GM06990 (cell line): ENCODE measurements at regions not wholly inside any gene's neighbourhood (a gene's known extent, or its start where the extent isn't known, plus 50 kb on each side); places are given as distances from the start of the nearest gene placed in this dataset.
A peak's percentile ranks its signal among the peaks of the same experiment; 100 is the strongest.

Experiments used
- DNase-seq: peaks from one replicate; pipeline ENCODE4 v3.0.0-alpha.2; 2011; ENCODE audit not compliant: insufficient read length; ENCODE audit errors: extremely low read depth
- H3K27me3 ChIP-seq: replicated peaks from 2 replicates; pipeline ENCODE4 v1.6.0; 2011; ENCODE audit warnings: low read length; ENCODE audit not compliant: control insufficient read depth, insufficient read depth
- H3K36me3 ChIP-seq: 2 replicates; pipeline ENCODE4 v1.5.1; 2011; ENCODE audit warnings: low read length; ENCODE audit not compliant: control insufficient read depth, insufficient read depth
- H3K4me3 ChIP-seq: replicated peaks from 2 replicates; pipeline ENCODE4 v1.5.1; 2011; ENCODE audit warnings: low read depth, mild to moderate bottlenecking, control low read depth, low read length
- CTCF ChIP-seq: IDR thresholded peaks from 2 replicates; pipeline ENCODE4 v1.5.1; 2011; ENCODE audit warnings: low read length, control low read depth, mild to moderate bottlenecking, inconsistent platforms; ENCODE audit not compliant: insufficient read depth, poor library complexity, severe bottlenecking

GRCh38 chr13:40121722-40122121 lies 466.3 kb downstream of the COG6 start:
- no peak for TF ChIP-seq CTCF

GRCh38 chr13:40123962-40124632 lies 468.6 kb downstream of the COG6 start:
- Histone ChIP-seq H3K36me3 (no peaks in the 10 kb centered on the region), H3K4me3 (no peak overlapping the region), H3K27me3 (no peaks in the 10 kb centered on the region)
- DNase-seq, result no peak
- no peak for TF ChIP-seq CTCF

More at GRCh38 chr13:40121722-40122121, 466.3 kb downstream of the COG6 start:
- no peak for DNase-seq
- Histone ChIP-seq H3K4me3 (no peak overlapping the region), H3K27me3 (no peaks in the 10 kb centered on the region), H3K36me3 (no peaks in the 10 kb centered on the region)

GRCh38 chr13:40124633-40125015 lies 469.2 kb downstream of the COG6 start:
- no peak for TF ChIP-seq CTCF
- no peaks in the 10 kb centered on the region for H3K27me3 ChIP-seq
- H3K4me3 ChIP-seq, result no peak overlapping the region
- H3K36me3 ChIP-seq, result no peaks in the 10 kb centered on the region
- DNase-seq, result no peak

GRCh38 chr13:40125336-40125735 lies 469.9 kb downstream of the COG6 start:
- TF ChIP-seq CTCF, result no peak
- DNase-seq, result no peak
- H3K4me3 ChIP-seq, result no peak overlapping the region
- H3K36me3 ChIP-seq, result no peaks in the 10 kb centered on the region
- no peaks in the 10 kb centered on the region for H3K27me3 ChIP-seq

- Histone ChIP-seq H3K4me3 (no peak overlapping the region), H3K36me3 (no peaks in the 10 kb centered on the region), H3K27me3 (no peaks in the 10 kb centered on the region)
- DNase-seq, result peak; percentile 41
- no peak for TF ChIP-seq CTCF
These were observed 471.0 kb downstream of the COG6 start for GRCh38 chr13:40126306-40127085.
